Transverse colon (tissue), 4 donors: ENCODE measurements at regions not wholly inside any gene's neighbourhood (a gene's known extent, or its start where the extent isn't known, plus 50 kb on each side); places are given as distances from the start of the nearest gene placed in this dataset.

Experiments
- CTCF ChIP-seq, 5 experiments: fragments of 200-600 bp in 3 of 5; fragments of 450-650 bp in 2 of 5; sonication (generic) in 3 of 5; IDR thresholded peaks; 1 replicate in 2 of 5; 2 replicates in 3 of 5; pipeline ENCODE4 v1.5.1; 2016 to 2017; ENCODE audit warnings: antibody characterized with exemption in 5 of 5, inconsistent platforms in 3 of 5, mild to moderate bottlenecking in 2 of 5, moderate library complexity in 1 of 5
- EP300 ChIP-seq: sonication (generic); formaldehyde crosslinking; IDR thresholded peaks from one replicate; pipeline ENCODE4 v1.6.1; 2017; ENCODE audit warnings: antibody characterized with exemption, low read depth
- POLR2AphosphoS5 ChIP-seq, 3 donors: sonication (generic); formaldehyde crosslinking; IDR thresholded peaks; one replicate each; pipeline ENCODE4 v1.6.1; 2016; ENCODE audit warnings: antibody characterized with exemption in 3 of 3

GRCh38 chr13:81917810-81918209 lies 1576.9 kb upstream of the SPRY2 start:
- TF ChIP-seq CTCF (IDR thresholded peaks at IDR 0.05) (no peak), POLR2AphosphoS5 (IDR thresholded peaks at IDR 0.05) (no peak), EP300 (no peak)
